Lower leg skin (tissue), 3 donors: ENCODE measurements at regions not wholly inside any gene's neighbourhood (a gene's known extent, or its start where the extent isn't known, plus 50 kb on each side); places are given as distances from the start of the nearest gene placed in this dataset.

Experiments
- CTCF ChIP-seq, 3 donors: fragments of 450-650 bp; IDR thresholded peaks; one replicate each; pipeline ENCODE4 v1.5.1; 2016; ENCODE audit warnings: antibody characterized with exemption in 3 of 3, mild to moderate bottlenecking in 3 of 3, moderate library complexity in 2 of 3
- POLR2A ChIP-seq, 2 donors: fragments of 450-650 bp; IDR thresholded peaks; one replicate each; pipeline ENCODE4 v1.6.1; 2016 to 2017; ENCODE audit warnings: antibody characterized with exemption in 2 of 2, mild to moderate bottlenecking in 1 of 2, moderate library complexity in 1 of 2

- TF ChIP-seq CTCF (IDR thresholded peaks at IDR 0.05) (no peak), POLR2A (IDR thresholded peaks at IDR 0.05) (no peak)
Observed at GRCh38 chr2:220071696-220072095, 444.3 kb downstream of the SLC4A3 start.
